ENCODE measurements at regions not wholly inside any gene's neighbourhood (a gene's known extent, or its start where the extent isn't known, plus 50 kb on each side); places are given as distances from the start of the nearest gene placed in this dataset.
"Not testable (repeated sequence)": the region's sequence is repeated elsewhere in the genome, so short reads cannot be mapped to it uniquely, and the experiment has no call there.

DNA sequence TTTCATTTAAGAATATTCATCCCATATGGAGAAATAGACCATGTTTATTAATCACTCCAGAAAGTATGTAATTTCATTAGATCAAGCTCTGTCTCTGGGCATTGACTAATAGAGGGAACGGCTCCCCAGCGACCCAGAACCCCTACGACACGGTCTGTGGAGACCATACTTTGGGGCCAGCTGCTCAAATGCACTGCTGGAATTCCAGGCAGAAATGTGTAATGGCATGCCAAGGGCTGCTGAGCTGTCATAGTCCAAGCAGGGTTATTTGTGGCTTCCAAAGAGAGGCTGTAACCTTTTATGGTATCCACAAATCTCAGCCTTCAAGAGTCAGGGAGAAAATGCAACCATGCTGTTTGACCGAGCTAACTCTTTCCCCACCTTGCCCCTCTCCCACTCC, 755.8 kb downstream of the DHX35 start:
- DNase-seq = no peak

DNA sequence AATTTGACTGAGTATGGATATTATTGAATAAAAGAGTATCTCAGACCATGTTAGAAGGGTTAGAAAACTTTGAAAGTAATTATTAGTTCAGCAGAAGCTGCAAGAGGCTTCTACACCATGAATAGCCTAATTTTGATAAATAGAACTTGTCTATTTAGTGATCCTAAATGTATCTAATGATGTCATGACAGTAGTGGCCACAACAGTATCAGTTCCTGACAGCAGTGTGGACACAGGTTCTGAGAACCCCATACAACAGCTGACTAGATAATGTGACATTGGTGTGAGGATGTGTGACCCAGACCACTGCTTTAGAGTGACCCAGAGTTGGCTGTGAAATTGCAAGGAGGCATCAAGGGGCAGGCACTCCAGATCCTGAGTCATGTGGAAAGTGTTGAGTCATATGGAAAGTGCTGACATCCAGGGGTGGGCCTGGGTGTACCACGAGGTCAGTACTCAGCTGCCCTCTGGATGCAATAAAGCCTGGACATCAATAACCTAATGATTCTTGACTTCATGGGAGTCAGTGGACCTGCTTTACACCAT, 754.7 kb downstream of the DHX35 start:
- DNase-seq = no peak

DNA sequence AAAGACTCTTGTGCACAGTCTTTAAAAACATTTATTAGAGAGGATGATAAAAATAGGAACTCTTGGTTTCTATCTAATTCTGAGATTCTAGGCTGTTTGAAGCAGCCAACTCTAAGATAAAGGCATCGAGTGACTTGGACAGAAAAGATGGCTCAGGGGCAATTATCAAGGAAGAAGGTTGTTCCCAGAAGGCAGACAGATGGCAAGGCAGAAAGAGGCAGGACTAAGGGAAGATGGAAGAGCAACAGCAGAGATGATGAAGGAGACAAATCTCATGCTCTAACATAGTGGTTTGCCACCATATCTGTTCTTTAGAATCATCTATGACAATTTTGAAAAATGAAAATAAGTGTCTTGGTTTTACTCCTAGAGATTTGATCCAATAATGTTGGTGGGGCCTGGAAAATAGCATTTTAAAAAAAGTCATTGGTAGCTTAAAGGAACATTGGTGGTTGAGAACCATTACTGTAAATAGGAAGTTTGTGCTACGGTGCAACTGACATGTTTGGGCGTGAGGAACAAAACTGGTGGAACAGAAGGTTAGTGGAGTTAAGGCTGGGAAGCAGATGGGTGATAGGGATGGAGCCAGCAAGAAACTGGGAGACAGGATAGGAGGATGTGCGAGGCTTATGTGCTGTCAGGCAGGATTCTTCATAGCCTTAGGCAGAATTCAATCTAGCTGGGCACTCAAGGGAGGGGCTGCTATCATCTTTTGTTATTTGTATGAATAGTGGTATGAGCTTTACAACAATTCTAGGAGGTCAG, 751.1 kb downstream of the DHX35 start:
- DNase-seq = no peak

DNA sequence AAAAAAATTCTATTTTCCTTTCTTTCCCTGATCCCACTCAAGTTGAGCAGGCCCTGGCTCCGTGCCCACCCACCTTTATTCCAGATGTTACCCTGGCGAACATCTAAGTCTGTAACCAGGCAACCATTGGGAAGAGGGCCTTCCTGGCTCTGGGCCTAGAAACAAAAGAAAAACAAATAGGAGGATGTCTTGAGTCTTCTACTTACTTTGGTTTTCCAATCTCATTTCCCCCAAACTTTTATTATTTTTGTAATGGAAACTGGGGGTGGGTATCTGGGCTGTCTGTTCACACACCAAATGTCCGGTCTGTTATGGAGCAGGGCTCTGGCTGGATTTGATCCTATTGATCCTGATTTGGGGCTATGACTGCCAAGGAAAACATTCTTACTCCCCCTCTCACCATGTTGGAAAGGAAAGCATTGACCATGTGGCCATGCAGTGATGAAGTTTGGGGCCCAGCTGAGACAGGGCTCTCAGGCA, 744.1 kb downstream of the DHX35 start:
- DNase-seq = no peak

GRCh38 chr20:39705032-39705431, 742.9 kb downstream of the DHX35 start:
- DNase-seq = no peak

DNA sequence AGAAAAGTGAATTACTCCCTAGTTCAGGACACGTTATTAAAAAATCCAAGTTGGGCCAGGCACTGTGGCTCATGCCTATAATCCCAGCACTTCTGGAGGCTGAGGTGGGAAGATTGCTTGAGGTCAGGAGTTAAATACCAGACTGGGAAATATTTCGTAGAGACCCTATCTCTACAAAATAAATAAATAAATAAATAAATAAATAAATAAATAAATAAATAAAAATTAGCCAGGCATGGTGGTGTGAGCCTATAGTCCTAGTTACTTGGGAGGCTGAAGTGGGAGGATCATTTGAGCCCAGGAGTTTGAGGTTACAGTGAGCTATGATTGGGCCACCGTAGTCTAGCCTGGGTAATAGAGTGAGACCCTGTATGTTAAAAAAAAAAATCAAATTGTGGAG, 741.2 kb downstream of the DHX35 start:
- DNase-seq = not testable (repeated sequence)

DNA sequence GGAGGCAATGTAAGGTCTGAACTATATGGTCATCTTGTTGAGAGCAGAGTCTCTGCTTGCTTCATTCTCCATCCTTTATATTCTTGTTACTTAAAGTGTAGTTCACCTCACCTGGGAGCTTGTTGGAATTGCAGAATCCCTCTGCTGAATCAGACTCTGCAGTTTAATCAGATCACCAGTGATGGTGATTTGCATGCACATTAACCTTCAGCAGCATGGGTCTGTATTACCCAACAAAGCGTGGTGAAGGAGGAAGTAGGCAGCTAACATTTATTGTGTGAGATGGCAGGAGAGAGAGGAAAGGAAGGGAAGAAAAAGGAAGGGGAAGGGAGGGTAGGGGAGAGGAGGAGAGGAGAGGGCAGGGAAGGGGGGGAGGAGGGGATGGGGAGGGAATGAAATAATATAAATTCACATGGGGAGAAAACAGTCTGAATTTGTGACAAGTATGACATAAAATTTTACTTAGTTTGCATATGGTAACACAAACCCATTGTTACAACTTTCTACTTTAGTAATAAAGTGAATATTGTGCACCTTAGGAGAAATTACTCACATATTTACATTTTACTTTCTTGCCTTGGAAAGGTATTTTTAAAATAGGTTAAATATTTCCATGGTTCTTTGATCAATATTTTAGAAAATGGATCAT, 740.7 kb downstream of the DHX35 start:
- no peak for DNase-seq

GRCh38 chr20:39700528-39700927, 738.4 kb downstream of the DHX35 start:
- no peak for DNase-seq

DNA sequence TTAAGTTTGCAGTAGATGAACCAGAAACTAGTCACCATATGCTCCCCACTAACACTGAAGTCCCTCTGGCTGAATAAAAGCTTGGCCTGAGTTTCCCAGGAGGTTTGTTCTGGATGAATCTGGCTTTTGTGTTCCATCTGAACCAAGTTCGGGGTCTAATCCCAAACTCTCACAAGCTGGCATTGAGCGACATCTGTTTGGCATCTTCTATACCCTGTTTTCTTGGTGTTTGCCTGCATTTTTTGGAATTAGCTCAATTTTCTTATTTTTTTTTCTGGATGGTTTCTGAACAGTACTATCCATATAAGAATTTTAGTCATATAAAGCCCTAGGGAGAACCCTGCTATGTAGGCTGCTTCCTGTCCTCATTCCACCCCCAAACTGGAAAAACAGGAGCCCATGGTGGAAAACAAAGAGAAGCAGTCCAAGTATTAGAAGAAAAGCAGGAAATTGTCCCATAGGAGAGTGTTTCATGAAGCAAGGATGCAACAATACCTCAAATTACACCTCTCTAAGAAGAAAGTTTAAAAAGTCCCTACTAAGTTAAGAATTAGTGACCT, 737.1 kb downstream of the DHX35 start:
- no peak for DNase-seq

DNA sequence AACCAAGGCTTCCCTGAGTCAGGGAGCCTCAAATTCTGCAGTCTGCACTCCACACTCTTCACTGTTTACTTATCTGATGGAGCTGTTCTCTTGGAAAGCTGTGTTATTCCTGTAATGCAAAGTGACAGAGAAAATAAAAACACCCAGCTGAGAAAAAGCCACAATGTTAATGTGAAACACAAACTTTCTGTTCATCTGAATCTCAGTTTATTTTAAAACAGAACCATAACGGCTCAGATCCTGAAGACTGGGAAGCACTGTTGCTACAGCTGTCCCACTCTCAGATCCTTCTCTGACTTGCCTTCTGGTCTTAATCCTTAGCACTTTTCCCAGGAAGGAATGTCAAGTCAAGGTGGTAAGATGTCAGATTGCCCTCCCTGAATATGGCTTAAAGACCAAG, 736.6 kb downstream of the DHX35 start:
- no peak for DNase-seq

DNA sequence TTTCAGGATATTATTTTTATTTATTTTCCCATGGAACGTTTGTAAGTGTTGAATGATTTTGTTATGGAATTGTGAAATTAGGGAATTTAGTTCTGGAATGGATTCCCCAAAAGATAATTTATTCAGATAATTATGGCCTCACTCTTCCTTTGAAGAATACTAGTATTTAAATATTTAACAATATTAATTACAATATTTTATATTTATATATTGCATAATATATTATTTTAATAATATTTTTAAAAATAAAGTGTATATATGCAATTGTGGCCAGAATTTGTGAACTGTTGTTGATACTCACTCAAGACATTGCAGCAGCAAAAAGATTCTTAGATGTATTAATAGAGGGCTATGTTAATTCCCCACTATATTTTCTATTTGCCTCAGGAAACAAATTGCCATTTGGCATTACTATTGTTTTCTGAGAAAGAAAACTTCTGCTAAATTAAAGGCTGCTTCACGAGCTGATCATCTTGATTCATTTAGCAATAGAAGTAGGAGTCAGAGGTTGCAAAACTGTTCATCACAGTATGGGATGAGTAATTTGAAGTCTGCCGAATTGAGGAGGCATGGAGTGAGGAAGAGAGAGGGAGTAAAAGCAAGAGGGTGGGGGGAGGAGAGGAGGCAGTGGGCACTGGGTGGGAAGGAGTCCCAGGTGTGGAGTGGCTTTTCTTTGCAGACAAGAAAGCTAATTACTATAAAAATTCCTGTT, 729.2 kb downstream of the DHX35 start:
- no peak for DNase-seq

DNA sequence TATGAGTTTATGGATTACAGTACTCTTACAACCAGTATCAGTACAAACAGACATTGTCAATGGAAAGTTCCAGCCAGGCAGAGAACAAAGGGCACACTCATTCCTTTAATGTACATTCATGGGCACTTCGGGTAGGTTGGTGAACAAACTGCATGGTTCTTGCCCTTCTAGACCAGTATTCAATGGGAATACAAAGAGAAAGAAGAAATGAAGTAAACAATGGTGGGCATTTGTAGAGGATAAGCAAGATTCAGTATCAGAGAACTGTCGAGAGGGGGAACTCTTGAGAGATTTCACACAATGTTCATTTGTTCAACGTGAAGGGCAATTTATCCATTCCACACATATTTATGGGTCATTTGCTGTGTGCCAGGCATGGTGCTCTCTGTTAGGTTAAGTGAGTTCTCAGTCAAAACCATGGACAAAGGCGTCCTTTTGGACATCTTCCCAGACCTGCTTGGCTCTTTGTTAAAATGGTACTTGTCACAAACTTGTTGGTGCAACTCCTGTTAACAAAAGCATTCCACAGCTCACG, 714.8 kb downstream of the DHX35 start:
- no peak for DNase-seq

GRCh38 chr20:39676241-39676640, 714.1 kb downstream of the DHX35 start:
- no peak for DNase-seq

DNA sequence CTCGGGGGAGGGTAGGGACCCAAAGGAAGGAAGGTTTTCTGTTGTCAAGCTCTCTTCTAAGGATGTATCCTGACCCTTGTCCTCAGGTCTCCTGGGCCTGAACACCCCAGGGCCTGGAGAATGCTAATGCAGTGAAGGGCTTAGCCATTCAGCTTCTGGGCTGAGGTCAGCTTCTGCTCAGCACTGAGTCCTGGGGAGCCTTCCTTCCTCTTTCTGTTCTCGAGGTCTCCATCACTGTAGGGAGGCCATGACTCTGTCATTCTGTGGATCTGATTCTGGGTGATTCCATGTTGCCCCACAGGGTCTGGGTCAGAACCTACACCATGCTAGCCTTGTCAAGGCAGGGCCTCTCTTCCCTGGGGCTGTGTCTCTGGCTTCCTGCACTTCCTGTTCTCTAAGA, 712.7 kb downstream of the DHX35 start:
- DNase-seq = no peak

DNA sequence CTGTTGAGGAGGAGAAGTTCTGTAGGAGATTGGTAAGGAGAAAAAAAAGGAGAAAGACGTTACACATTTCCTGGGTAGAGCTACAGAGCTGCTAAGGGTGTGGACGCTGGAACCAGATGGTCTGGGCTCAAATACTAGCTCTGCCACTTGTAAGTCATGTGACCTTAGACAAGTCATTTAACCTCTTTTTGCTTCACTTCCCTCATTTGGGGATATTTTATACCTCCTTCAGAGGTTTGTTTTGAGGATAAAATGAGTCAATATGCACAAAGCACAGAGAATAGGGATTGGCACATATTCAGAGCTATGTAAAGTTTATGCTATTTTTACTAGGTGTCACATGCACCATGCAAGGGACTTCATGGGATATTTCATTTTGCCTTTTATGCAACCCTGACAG, 708.8 kb downstream of the DHX35 start:
- no peak for DNase-seq

- DNase-seq = no peak
Observed at GRCh38 chr20:39669659-39670058, 707.5 kb downstream of the DHX35 start.

- no peak for DNase-seq
Observed at GRCh38 chr20:39668038-39668437, 705.9 kb downstream of the DHX35 start.

DNA sequence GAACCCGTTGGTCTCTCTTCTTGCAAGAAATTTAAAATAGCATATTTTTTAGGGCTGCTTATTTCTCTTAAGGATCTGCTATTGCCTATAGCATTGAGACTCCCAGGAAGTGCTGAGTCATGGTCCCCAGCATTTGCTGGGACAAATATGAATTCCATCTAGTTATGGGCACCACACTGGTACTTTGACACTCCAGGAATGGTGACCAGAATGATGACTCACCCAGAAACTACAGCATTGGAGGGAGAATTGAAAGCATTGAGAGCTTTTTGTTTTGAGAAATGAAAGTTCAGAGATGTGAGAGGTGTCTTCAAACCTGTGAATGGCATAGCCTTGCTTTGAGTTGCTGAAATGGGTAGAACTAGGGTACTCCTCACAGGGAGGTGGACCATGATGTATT, 699.7 kb downstream of the DHX35 start:
- no peak for DNase-seq

- DNase-seq = no peak
Observed at GRCh38 chr20:39660965-39661364, 698.8 kb downstream of the DHX35 start.

DNA sequence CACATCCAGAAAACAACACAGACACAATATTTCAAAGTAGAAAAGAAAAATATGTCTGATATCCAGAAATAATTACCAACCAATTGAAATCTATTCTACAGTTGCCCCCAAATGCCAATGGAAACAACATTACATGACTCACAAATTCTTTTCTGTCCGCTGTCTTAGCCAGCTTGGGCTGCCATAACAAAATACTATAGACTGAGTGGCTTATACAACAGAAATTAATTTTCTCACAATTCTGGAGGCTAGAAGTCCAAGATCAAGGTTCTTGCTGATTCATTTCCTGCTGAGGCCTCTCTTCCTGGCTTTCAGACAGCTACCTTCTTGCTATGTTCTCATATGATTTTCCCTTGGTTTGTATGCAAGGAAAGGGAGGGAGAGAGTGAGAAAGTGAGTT, 698.1 kb downstream of the DHX35 start:
- DNase-seq = no peak

- DNase-seq = peak; percentile 25
Observed at GRCh38 chr20:39658662-39659409, 696.7 kb downstream of the DHX35 start.

DNA sequence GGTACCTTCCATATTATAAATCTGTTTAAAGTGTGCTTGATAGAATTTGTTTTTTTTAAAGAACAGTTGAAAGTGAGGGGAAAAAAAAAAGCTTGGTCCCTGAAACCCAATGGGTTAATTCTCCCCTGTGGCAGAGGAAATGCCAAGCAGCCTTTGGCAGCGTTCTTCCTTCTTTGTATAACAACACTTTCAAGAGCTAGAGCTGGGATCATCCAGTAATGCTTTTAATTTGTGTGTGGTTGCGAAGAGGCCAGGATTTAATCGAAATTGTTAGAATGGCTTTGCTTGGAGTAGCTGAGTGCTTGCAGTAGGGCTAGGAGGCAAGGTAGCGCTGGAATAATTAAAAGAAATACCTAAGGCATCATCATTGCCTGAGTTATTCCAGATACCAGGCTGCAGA, 692.0 kb downstream of the DHX35 start:
- DNase-seq = no peak
